ENCODE measurements at regions not wholly inside any gene's neighbourhood (a gene's known extent, or its start where the extent isn't known, plus 50 kb on each side); places are given as distances from the start of the nearest gene placed in this dataset.

GRCh38 chr4:187604984-187605383 is 390.6 kb upstream of the ZFP42 start:
- no peaks in the 10 kb centered on the region for H3K36me3 ChIP-seq (ENCODE audit: insufficient read depth, low read length)
- no peak overlapping the region for H3K27ac ChIP-seq (ENCODE audit: low read depth, low read length)
- no peaks in the 10 kb centered on the region for H3K27me3 ChIP-seq (ENCODE audit: insufficient read depth, low read length)
- H3K9me3 ChIP-seq (ENCODE audit: insufficient read depth, low read depth, low read length) = no peaks in the 10 kb centered on the region
- peaks cover 4% of the 10 kb centered on the region; the same call in 1 of the 2 replicates for H3K4me1 ChIP-seq (ENCODE audit: insufficient read depth, low read length)
- H3K9ac ChIP-seq (ENCODE audit: low read depth, low read length) = no peak overlapping the region
- WGBS = 67% methylated on average over 9 of the region's 9 CpGs
- no peak overlapping the region for H3K4me3 ChIP-seq (ENCODE audit: low read length)

- 25% methylated on average over 1 of the region's 1 CpG for WGBS
- Histone ChIP-seq H3K4me1 (ENCODE audit: insufficient read depth, low read length) (peaks cover 4% of the 10 kb centered on the region; the same call in 1 of the 2 replicates), H3K27ac (ENCODE audit: low read depth, low read length) (no peak overlapping the region), H3K9me3 (ENCODE audit: insufficient read depth, low read depth, low read length) (no peaks in the 10 kb centered on the region), H3K36me3 (ENCODE audit: insufficient read depth, low read length) (no peaks in the 10 kb centered on the region), H3K9ac (ENCODE audit: low read depth, low read length) (no peak overlapping the region), H3K4me3 (ENCODE audit: low read length) (no peak overlapping the region), H3K27me3 (ENCODE audit: insufficient read depth, low read length) (no peaks in the 10 kb centered on the region)
Observed at GRCh38 chr4:187606581-187606980, 389.0 kb upstream of the ZFP42 start.

- Histone ChIP-seq H3K27me3 (ENCODE audit: insufficient read depth, low read length) (no peaks in the 10 kb centered on the region), H3K4me3 (ENCODE audit: low read length) (no peak overlapping the region), H3K27ac (ENCODE audit: low read depth, low read length) (no peak overlapping the region), H3K36me3 (ENCODE audit: insufficient read depth, low read length) (no peaks in the 10 kb centered on the region), H3K9me3 (ENCODE audit: insufficient read depth, low read depth, low read length) (no peaks in the 10 kb centered on the region), H3K9ac (ENCODE audit: low read depth, low read length) (no peak overlapping the region), H3K4me1 (ENCODE audit: insufficient read depth, low read length) (peaks cover 4% of the 10 kb centered on the region; the same call in 1 of the 2 replicates)
- no CpG with 5 or more reads among the region's 1 CpG for WGBS
Observed at GRCh38 chr4:187608001-187608421, 387.6 kb upstream of the ZFP42 start.

- no peaks in the 10 kb centered on the region for H3K36me3 ChIP-seq (ENCODE audit: insufficient read depth, low read length)
- H3K9me3 ChIP-seq (ENCODE audit: insufficient read depth, low read depth, low read length) = no peaks in the 10 kb centered on the region
- no peak overlapping the region for H3K9ac ChIP-seq (ENCODE audit: low read depth, low read length)
- H3K27ac ChIP-seq (ENCODE audit: low read depth, low read length) = no peak overlapping the region
- H3K27me3 ChIP-seq (ENCODE audit: insufficient read depth, low read length) = no peaks in the 10 kb centered on the region
- WGBS = 88% methylated on average over 8 of the region's 8 CpGs
- peaks cover 2% of the 10 kb centered on the region; the same call in 1 of the 2 replicates for H3K4me1 ChIP-seq (ENCODE audit: insufficient read depth, low read length)
- H3K4me3 ChIP-seq (ENCODE audit: low read length) = no peak overlapping the region
Observed at GRCh38 chr4:187612301-187612700, 383.3 kb upstream of the ZFP42 start.

DNA sequence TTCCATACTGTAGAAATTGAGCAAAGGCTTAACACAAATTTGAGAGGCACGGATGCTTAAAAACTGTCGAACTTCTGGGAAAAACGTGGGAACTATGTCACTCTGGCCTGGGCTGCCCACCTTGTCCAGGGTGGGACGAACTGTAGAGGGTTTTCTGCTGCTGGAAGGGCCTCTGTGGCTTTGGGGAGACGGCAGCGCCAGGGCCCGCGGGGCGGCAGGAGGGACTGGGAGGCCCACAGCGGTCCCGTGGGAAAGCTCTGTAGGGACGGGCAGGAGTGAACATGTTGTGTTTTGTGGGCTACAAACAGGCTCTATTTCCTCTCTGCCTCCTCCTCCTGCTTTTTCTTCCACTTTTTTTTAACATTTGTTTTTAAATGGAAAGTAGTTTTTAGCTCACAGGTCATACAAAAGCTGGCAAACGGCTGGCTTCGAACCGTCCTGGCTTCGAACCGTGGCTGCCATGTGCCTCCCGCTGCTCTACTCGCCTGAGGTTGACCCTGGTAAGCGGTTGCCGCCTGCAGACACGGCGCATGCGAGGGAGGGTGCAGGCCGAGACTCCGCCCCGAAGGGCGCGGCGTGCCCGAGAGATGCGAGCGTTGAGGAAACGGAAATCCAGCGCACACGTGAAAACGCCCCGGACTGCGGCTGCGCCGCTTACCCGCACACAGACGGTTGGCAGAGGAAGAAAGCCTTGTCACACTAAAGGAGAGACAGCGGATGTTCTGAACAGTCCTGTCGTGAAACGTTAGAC is 382.3 kb upstream of the ZFP42 start:
- WGBS = 96% methylated on average over 46 of the region's 46 CpGs
- Histone ChIP-seq H3K27ac (ENCODE audit: low read depth, low read length) (no peak overlapping the region), H3K4me3 (ENCODE audit: low read length) (no peak overlapping the region), H3K9me3 (ENCODE audit: insufficient read depth, low read depth, low read length) (no peaks in the 10 kb centered on the region), H3K4me1 (ENCODE audit: insufficient read depth, low read length) (no peaks in the 10 kb centered on the region), H3K27me3 (ENCODE audit: insufficient read depth, low read length) (no peaks in the 10 kb centered on the region), H3K36me3 (ENCODE audit: insufficient read depth, low read length) (no peaks in the 10 kb centered on the region), H3K9ac (ENCODE audit: low read depth, low read length) (no peak overlapping the region)

DNA sequence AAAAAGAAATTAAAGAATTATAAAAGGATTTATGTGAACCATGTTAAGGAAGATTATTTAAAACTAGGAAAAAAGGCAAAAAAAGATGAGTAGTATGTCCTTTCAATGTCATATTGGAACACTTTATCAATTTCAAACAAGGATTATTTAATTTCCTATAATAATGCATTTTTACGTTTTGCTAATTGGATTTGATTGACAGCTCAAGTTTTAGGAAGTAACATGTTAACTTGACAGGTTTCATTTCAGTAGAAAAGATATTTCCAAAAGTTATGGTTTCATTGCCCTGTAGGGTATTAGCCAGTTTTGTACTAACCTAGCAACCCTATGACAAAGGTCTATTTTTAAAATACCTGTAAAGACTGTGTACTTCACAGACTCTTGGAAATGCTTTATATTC is 379.6 kb upstream of the ZFP42 start:
- Histone ChIP-seq H3K27ac (ENCODE audit: low read depth, low read length) (no peak overlapping the region), H3K9me3 (ENCODE audit: insufficient read depth, low read depth, low read length) (no peaks in the 10 kb centered on the region), H3K9ac (ENCODE audit: low read depth, low read length) (no peak overlapping the region), H3K27me3 (ENCODE audit: insufficient read depth, low read length) (no peaks in the 10 kb centered on the region), H3K36me3 (ENCODE audit: insufficient read depth, low read length) (no peaks in the 10 kb centered on the region), H3K4me1 (ENCODE audit: insufficient read depth, low read length) (no peaks in the 10 kb centered on the region; the same call in 1 of the 2 replicates), H3K4me3 (ENCODE audit: low read length) (no peak overlapping the region)
- whole genome bisulfite sequencing = 100% methylated on average over 1 of the region's 1 CpG

GRCh38 chr4:187617113-187617512 is 378.5 kb upstream of the ZFP42 start:
- H3K36me3 ChIP-seq (ENCODE audit: insufficient read depth, low read length) = no peaks in the 10 kb centered on the region
- H3K9ac ChIP-seq (ENCODE audit: low read depth, low read length) = no peak overlapping the region
- WGBS = 100% methylated on average over 1 of the region's 1 CpG
- H3K4me1 ChIP-seq (ENCODE audit: insufficient read depth, low read length) = no peaks in the 10 kb centered on the region; the same call in 1 of the 2 replicates
- H3K27ac ChIP-seq (ENCODE audit: low read depth, low read length) = no peak overlapping the region
- no peak overlapping the region for H3K4me3 ChIP-seq (ENCODE audit: low read length)
- no peaks in the 10 kb centered on the region for H3K27me3 ChIP-seq (ENCODE audit: insufficient read depth, low read length)
- no peaks in the 10 kb centered on the region for H3K9me3 ChIP-seq (ENCODE audit: insufficient read depth, low read depth, low read length)

GRCh38 chr4:187618701-187619281 is 376.8 kb upstream of the ZFP42 start:
- WGBS = 98% methylated on average over 2 of the region's 2 CpGs
- H3K9ac ChIP-seq (ENCODE audit: low read depth, low read length) = no peak overlapping the region
- peaks cover 2% of the 10 kb centered on the region; the same call in 1 of the 2 replicates for H3K4me1 ChIP-seq (ENCODE audit: insufficient read depth, low read length)

DNA sequence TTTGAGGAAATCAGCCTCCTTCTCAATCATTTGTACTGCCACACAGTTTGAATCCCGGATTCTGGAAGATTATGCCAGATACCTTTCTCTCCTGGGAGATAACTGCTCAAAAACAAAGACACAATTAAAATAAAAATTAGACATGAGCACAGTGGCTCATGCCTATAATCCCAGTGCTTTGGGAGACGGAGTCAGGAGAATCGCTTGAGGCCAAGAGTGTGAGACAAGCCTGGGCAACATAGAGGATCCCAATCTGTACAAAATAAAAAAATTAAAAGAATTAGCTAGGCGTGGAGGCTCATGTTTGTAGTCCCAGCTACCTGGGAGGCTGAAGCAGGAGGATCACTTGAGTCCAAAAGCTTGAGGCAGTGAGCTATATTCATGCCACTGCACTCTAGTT is 376.3 kb upstream of the ZFP42 start:
- peaks cover 2% of the 10 kb centered on the region; the same call in 1 of the 2 replicates for H3K4me1 ChIP-seq (ENCODE audit: insufficient read depth, low read length)
- WGBS = 85% methylated on average over 4 of the region's 4 CpGs
- no peaks in the 10 kb centered on the region for H3K36me3 ChIP-seq (ENCODE audit: insufficient read depth, low read length)
- H3K27ac ChIP-seq (ENCODE audit: low read depth, low read length) = no peak overlapping the region
- no peak overlapping the region for H3K4me3 ChIP-seq (ENCODE audit: low read length)
- no peaks in the 10 kb centered on the region for H3K27me3 ChIP-seq (ENCODE audit: insufficient read depth, low read length)
- no peak overlapping the region for H3K9ac ChIP-seq (ENCODE audit: low read depth, low read length)
- peaks cover 3% of the 10 kb centered on the region; the same call in 1 of the 2 replicates for H3K9me3 ChIP-seq (ENCODE audit: insufficient read depth, low read depth, low read length)

More at GRCh38 chr4:187618701-187619281, 376.8 kb upstream of the ZFP42 start:
- Histone ChIP-seq H3K27ac (ENCODE audit: low read depth, low read length) (no peak overlapping the region; the same call in 1 of the 2 replicates), H3K9me3 (ENCODE audit: insufficient read depth, low read depth, low read length) (peaks cover 3% of the 10 kb centered on the region; the same call in 1 of the 2 replicates), H3K4me3 (ENCODE audit: low read length) (no peak overlapping the region), H3K36me3 (ENCODE audit: insufficient read depth, low read length) (no peaks in the 10 kb centered on the region), H3K27me3 (ENCODE audit: insufficient read depth, low read length) (no peaks in the 10 kb centered on the region)

- no peaks in the 10 kb centered on the region for H3K27me3 ChIP-seq (ENCODE audit: insufficient read depth, low read length)
- peaks cover 16% of the 10 kb centered on the region for H3K4me1 ChIP-seq (ENCODE audit: insufficient read depth, low read length)
- H3K9ac ChIP-seq (ENCODE audit: low read depth, low read length) = no peak overlapping the region
- no peaks in the 10 kb centered on the region for H3K36me3 ChIP-seq (ENCODE audit: insufficient read depth, low read length)
- H3K9me3 ChIP-seq (ENCODE audit: insufficient read depth, low read depth, low read length) = no peaks in the 10 kb centered on the region
- H3K27ac ChIP-seq (ENCODE audit: low read depth, low read length) = no peak overlapping the region
- 48% methylated on average over 8 of the region's 8 CpGs for WGBS
- no peak overlapping the region for H3K4me3 ChIP-seq (ENCODE audit: low read length)
Observed at GRCh38 chr4:187632260-187632995, 363.1 kb upstream of the ZFP42 start.

DNA sequence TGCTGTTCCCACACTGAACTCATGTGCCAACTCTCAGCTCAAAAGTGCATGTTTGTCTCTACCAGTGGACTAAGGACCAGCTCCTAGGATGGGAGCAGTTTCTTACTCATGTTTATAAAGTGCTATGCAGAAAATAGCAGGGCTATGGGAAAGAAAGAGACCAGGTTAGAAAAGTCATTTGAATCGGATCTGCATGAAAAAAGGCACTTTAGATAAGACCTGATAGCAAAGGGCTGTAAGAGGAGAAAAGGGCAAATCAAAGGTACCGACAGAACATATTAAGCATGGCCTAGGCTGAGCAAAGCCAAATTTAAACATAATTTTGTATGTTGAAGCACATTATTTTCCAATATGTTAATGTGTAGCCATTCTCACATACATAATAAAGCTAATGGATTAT is 362.3 kb upstream of the ZFP42 start:
- Histone ChIP-seq H3K27me3 (ENCODE audit: insufficient read depth, low read length) (no peaks in the 10 kb centered on the region), H3K27ac (ENCODE audit: low read depth, low read length) (no peak overlapping the region), H3K9ac (ENCODE audit: low read depth, low read length) (no peak overlapping the region), H3K4me3 (ENCODE audit: low read length) (no peak overlapping the region), H3K4me1 (ENCODE audit: insufficient read depth, low read length) (peaks cover 16% of the 10 kb centered on the region), H3K9me3 (ENCODE audit: insufficient read depth, low read depth, low read length) (no peaks in the 10 kb centered on the region), H3K36me3 (ENCODE audit: insufficient read depth, low read length) (no peaks in the 10 kb centered on the region)
- WGBS = 50% methylated on average over 2 of the region's 2 CpGs

Measured in HUES64 (cell line).